ENCODE measurements at regions not wholly inside any gene's neighbourhood (a gene's known extent, or its start where the extent isn't known, plus 50 kb on each side); places are given as distances from the start of the nearest gene placed in this dataset.

DNA sequence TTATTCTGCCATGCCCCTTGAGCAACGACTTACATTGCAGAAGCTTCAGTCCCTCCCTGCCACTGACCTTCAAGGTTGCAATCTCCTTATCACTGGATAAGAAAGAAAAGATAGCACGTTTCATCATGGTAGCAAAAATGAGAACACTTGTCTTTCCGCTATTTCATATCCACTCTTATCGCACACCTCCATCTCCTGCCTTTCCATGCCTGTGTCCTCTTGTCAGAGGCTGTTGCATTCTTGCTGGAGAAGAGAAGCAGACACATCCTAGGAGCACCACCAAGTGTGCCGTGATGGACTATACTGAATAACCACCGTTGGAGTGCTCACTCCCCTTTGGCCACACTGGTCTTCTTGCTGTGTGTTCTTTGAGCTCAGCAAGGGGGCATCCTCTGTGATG lies 230.6 kb upstream of the IRX3 start (continued):
- TF ChIP-seq, protein P1, sequence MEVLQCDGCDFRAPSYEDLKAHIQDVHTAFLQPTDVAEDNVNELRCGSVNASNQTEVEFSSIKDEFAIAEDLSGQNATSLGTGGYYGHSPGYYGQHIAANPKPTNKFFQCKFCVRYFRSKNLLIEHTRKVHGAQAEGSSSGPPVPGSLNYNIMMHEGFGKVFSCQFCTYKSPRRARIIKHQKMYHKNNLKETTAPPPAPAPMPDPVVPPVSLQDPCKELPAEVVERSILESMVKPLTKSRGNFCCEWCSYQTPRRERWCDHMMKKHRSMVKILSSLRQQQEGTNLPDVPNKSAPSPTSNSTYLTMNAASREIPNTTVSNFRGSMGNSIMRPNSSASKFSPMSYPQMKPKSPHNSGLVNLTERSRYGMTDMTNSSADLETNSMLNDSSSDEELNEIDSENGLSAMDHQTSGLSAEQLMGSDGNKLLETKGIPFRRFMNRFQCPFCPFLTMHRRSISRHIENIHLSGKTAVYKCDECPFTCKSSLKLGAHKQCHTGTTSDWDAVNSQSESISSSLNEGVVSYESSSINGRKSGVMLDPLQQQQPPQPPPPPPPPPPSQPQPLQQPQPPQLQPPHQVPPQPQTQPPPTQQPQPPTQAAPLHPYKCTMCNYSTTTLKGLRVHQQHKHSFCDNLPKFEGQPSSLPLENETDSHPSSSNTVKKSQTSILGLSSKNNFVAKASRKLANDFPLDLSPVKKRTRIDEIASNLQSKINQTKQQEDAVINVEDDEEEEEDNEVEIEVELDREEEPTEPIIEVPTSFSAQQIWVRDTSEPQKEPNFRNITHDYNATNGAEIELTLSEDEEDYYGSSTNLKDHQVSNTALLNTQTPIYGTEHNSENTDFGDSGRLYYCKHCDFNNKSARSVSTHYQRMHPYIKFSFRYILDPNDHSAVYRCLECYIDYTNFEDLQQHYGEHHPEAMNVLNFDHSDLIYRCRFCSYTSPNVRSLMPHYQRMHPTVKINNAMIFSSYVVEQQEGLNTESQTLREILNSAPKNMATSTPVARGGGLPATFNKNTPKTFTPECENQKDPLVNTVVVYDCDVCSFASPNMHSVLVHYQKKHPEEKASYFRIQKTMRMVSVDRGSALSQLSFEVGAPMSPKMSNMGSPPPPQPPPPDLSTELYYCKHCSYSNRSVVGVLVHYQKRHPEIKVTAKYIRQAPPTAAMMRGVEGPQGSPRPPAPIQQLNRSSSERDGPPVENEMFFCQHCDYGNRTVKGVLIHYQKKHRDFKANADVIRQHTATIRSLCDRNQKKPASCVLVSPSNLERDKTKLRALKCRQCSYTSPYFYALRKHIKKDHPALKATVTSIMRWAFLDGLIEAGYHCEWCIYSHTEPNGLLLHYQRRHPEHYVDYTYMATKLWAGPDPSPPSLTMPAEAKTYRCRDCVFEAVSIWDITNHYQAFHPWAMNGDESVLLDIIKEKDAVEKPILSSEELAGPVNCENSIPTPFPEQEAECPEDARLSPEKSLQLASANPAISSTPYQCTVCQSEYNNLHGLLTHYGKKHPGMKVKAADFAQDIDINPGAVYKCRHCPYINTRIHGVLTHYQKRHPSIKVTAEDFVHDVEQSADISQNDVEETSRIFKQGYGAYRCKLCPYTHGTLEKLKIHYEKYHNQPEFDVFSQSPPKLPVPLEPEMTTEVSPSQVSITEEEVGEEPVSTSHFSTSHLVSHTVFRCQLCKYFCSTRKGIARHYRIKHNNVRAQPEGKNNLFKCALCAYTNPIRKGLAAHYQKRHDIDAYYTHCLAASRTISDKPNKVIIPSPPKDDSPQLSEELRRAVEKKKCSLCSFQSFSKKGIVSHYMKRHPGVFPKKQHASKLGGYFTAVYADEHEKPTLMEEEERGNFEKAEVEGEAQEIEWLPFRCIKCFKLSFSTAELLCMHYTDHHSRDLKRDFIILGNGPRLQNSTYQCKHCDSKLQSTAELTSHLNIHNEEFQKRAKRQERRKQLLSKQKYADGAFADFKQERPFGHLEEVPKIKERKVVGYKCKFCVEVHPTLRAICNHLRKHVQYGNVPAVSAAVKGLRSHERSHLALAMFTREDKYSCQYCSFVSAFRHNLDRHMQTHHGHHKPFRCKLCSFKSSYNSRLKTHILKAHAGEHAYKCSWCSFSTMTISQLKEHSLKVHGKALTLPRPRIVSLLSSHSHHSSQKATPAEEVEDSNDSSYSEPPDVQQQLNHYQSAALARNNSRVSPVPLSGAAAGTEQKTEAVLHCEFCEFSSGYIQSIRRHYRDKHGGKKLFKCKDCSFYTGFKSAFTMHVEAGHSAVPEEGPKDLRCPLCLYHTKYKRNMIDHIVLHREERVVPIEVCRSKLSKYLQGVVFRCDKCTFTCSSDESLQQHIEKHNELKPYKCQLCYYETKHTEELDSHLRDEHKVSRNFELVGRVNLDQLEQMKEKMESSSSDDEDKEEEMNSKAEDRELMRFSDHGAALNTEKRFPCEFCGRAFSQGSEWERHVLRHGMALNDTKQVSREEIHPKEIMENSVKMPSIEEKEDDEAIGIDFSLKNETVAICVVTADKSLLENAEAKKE (CRISPR knock-in tag; IDR thresholded peaks at IDR 0.05), result no peak
- no peak for TF ChIP-seq POLR2AphosphoS5 (IDR thresholded peaks at IDR 0.05; ENCODE audit: low read depth)

DNA sequence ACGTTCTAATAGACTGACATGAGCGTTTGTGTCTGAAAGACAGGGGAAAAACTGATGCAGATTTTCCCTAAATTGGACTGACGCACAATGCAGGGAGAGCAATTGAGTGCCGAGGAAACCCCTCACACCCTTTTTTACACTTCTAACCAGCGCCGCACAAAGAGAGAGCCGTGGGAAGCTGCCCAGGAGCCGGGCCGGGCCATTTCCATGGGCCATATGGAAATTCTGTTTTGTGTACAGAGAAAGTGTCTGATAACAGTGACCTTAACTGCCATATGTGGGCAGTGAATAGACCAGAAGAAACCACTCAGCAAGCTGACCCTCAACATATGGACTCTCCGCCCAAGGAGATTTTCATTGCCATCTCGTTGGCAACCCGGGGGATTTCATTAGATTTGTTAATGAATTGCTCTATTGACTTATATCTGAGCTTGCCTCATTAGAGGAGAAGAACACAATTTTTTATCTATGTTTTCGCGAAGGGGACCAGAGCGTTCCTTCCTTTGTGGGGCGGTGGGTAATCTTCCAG lies 225.9 kb upstream of the IRX3 start:
- Histone ChIP-seq H3K36me3 (ENCODE audit: insufficient read depth) (no peaks in the 10 kb centered on the region), H3K4me1 (ENCODE audit: insufficient read depth) (peaks cover 11% of the 10 kb centered on the region), H2AFZ (peak overlapping the region; percentile 83), H3K9me2 (ENCODE audit: insufficient read depth) (no peaks in the 10 kb centered on the region), H3K27ac (ENCODE audit: low read depth) (no peak overlapping the region), H3K4me3 (no peak overlapping the region), H3K79me2 (replicated peaks; ENCODE audit: insufficient read depth) (no peaks in the 10 kb centered on the region), H3F3A (replicated peaks; ENCODE audit: low read depth) (no peaks in the 10 kb centered on the region), H3K27me3 (ENCODE audit: insufficient read depth) (no peaks in the 10 kb centered on the region), H3K4me2 (no peak overlapping the region), H4K20me1 (replicated peaks; ENCODE audit: insufficient read depth) (no peaks in the 10 kb centered on the region)
- H3K4me1 Mint-ChIP-seq, result peaks cover 30% of the 10 kb centered on the region
- H3K36me3 Mint-ChIP-seq (ENCODE audit: low read depth), result no peaks in the 10 kb centered on the region
- H3K27ac Mint-ChIP-seq, result no peak overlapping the region
- DNase-seq (ENCODE audit: low spot score) (no peak), ATAC-seq (no peak)
- H3K4me3 Mint-ChIP-seq, result no peak overlapping the region
- no peaks in the 10 kb centered on the region for H3K9me3 Mint-ChIP-seq
- H3K27me3 Mint-ChIP-seq (ENCODE audit: insufficient read depth, low read depth, poor library complexity), result peaks cover 5% of the 10 kb centered on the region
- TF ChIP-seq, protein P2, sequence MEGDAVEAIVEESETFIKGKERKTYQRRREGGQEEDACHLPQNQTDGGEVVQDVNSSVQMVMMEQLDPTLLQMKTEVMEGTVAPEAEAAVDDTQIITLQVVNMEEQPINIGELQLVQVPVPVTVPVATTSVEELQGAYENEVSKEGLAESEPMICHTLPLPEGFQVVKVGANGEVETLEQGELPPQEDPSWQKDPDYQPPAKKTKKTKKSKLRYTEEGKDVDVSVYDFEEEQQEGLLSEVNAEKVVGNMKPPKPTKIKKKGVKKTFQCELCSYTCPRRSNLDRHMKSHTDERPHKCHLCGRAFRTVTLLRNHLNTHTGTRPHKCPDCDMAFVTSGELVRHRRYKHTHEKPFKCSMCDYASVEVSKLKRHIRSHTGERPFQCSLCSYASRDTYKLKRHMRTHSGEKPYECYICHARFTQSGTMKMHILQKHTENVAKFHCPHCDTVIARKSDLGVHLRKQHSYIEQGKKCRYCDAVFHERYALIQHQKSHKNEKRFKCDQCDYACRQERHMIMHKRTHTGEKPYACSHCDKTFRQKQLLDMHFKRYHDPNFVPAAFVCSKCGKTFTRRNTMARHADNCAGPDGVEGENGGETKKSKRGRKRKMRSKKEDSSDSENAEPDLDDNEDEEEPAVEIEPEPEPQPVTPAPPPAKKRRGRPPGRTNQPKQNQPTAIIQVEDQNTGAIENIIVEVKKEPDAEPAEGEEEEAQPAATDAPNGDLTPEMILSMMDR (conservative IDR thresholded peaks at IDR 0.05; ENCODE audit: low read depth in 2 of 2), result no peak
- TF ChIP-seq ZNF331 (CRISPR knock-in tag; IDR thresholded peaks at IDR 0.05; ENCODE audit: low read depth), result no peak
- no peak for TF ChIP-seq JUNB (IDR thresholded peaks at IDR 0.05; ENCODE audit: unreplicated experiment)
- no peak for TF ChIP-seq EZH2phosphoT487 (IDR thresholded peaks at IDR 0.05; ENCODE audit: unreplicated experiment)
- TF ChIP-seq, protein P1 (CRISPR knock-in tag; IDR thresholded peaks at IDR 0.05), result no peak
